GM18868 (cell line): ENCODE measurements at regions not wholly inside any gene's neighbourhood (a gene's known extent, or its start where the extent isn't known, plus 50 kb on each side); places are given as distances from the start of the nearest gene placed in this dataset.

Experiments
- ATAC-seq: cut with Tn5 transposase; IDR thresholded peaks from one replicate; pipeline ENCODE4 v1.9.1; 2021; ENCODE audit warnings: mild to moderate bottlenecking, moderate library complexity; ENCODE audit not compliant: unreplicated experiment

GRCh38 chr20:57112448-57112847, 154.0 kb downstream of the BMP7 start:
- no peak for ATAC-seq

- no peak for ATAC-seq
Measured at GRCh38 chr20:57114290-57115005, 152.0 kb downstream of the BMP7 start.

GRCh38 chr20:57117296-57117695, 149.1 kb downstream of the BMP7 start:
- ATAC-seq = no peak

GRCh38 chr20:57118107-57118769, 148.2 kb downstream of the BMP7 start:
- no peak for ATAC-seq
